MG63 (cell line): ENCODE measurements at regions not wholly inside any gene's neighbourhood (a gene's known extent, or its start where the extent isn't known, plus 50 kb on each side); places are given as distances from the start of the nearest gene placed in this dataset.

Experiments used
- DNase-seq: peaks from one replicate; pipeline ENCODE4 v3.0.0-alpha.2; 2020
- H3K27me3 ChIP-seq: fragments of 250-450 bp; sonication (Bioruptor Pico); 2 replicates; pipeline ENCODE4 v1.5.1; 2020; ENCODE audit warnings: mild to moderate bottlenecking, moderate library complexity
- H3K36me3 ChIP-seq: fragments of 250-450 bp; sonication (Bioruptor Pico); 2 replicates; pipeline ENCODE4 v1.5.1; 2020; ENCODE audit warnings: mild to moderate bottlenecking, moderate library complexity
- H3K4me3 ChIP-seq: fragments of 250-450 bp; sonication (Bioruptor Pico); 2 replicates; pipeline ENCODE4 v1.5.1; 2020; ENCODE audit warnings: mild to moderate bottlenecking, moderate library complexity
- H3K9me3 ChIP-seq: fragments of 250-450 bp; sonication (Bioruptor Pico); 2 replicates; pipeline ENCODE4 v1.5.1; 2020; ENCODE audit warnings: mild to moderate bottlenecking, moderate library complexity

GRCh38 chr4:11604821-11605220 is 176.1 kb upstream of the HS3ST1 start:
- Histone ChIP-seq H3K9me3 (no peaks in the 10 kb centered on the region), H3K4me3 (no peak overlapping the region), H3K36me3 (no peaks in the 10 kb centered on the region), H3K27me3 (no peaks in the 10 kb centered on the region)
- DNase-seq, result no peak

GRCh38 chr4:11603591-11604194 is 175.0 kb upstream of the HS3ST1 start:
- Histone ChIP-seq H3K27me3 (no peaks in the 10 kb centered on the region), H3K4me3 (no peak overlapping the region), H3K9me3 (no peaks in the 10 kb centered on the region), H3K36me3 (no peaks in the 10 kb centered on the region)
- no peak for DNase-seq

- DNase-seq, result no peak
- Histone ChIP-seq H3K4me3 (no peak overlapping the region), H3K9me3 (no peaks in the 10 kb centered on the region), H3K27me3 (no peaks in the 10 kb centered on the region), H3K36me3 (no peaks in the 10 kb centered on the region)
Measured at GRCh38 chr4:11602606-11603340, 174.1 kb upstream of the HS3ST1 start.

GRCh38 chr4:11599064-11599463 is 170.4 kb upstream of the HS3ST1 start:
- Histone ChIP-seq H3K36me3 (no peaks in the 10 kb centered on the region), H3K27me3 (no peaks in the 10 kb centered on the region), H3K4me3 (no peak overlapping the region), H3K9me3 (no peaks in the 10 kb centered on the region)
- no peak for DNase-seq

- no peaks in the 10 kb centered on the region for H3K27me3 ChIP-seq
- no peak for DNase-seq
- no peak overlapping the region for H3K4me3 ChIP-seq
- H3K36me3 ChIP-seq, result no peaks in the 10 kb centered on the region
- no peaks in the 10 kb centered on the region for H3K9me3 ChIP-seq
Measured at GRCh38 chr4:11598591-11598990, 169.9 kb upstream of the HS3ST1 start.

- no peak for DNase-seq
- H3K4me3 ChIP-seq, result no peak overlapping the region
Measured at GRCh38 chr4:11597506-11597905, 168.8 kb upstream of the HS3ST1 start.

GRCh38 chr4:11596989-11597388 is 168.3 kb upstream of the HS3ST1 start:
- Histone ChIP-seq H3K9me3 (no peaks in the 10 kb centered on the region), H3K27me3 (no peaks in the 10 kb centered on the region), H3K36me3 (no peaks in the 10 kb centered on the region), H3K4me3 (no peak overlapping the region)
- DNase-seq, result no peak

More at GRCh38 chr4:11597506-11597905, 168.8 kb upstream of the HS3ST1 start:
- Histone ChIP-seq H3K36me3 (no peaks in the 10 kb centered on the region), H3K27me3 (no peaks in the 10 kb centered on the region), H3K9me3 (no peaks in the 10 kb centered on the region)

DNA sequence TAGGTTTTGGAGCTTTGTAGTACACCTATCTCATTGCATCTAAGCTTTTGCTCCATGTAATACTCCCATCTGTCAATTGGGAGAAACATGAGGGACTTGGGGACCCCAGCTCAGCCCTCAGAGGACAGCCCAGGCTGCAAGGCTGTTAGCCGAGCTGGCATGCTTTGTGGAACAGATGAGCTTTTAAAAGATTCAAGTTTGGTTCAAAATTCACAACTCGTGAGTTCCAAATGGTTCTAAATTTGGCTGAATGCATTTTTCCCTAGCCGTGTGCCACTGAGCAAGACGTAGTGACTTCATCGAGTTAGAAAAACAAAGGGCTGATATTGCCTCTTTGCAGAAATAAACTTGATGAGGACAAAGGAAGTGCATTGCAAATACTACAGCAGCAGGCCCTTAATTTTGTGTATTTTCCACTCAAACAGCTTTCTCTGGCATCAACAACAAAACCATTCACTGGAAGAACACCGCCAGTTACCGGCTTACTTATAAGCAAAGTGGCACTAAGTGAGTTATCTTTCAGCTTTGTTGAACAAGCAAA is 165.0 kb upstream of the HS3ST1 start:
- Histone ChIP-seq H3K4me3 (no peak overlapping the region), H3K27me3 (no peaks in the 10 kb centered on the region)

GRCh38 chr4:11592276-11592675 is 163.6 kb upstream of the HS3ST1 start:
- Histone ChIP-seq H3K27me3 (no peaks in the 10 kb centered on the region), H3K4me3 (no peak overlapping the region), H3K9me3 (no peaks in the 10 kb centered on the region), H3K36me3 (no peaks in the 10 kb centered on the region)
- no peak for DNase-seq

More for the DNA sequence above, 165.0 kb upstream of the HS3ST1 start:
- H3K9me3 ChIP-seq, result no peaks in the 10 kb centered on the region
- DNase-seq, result no peak
- no peaks in the 10 kb centered on the region for H3K36me3 ChIP-seq

DNA sequence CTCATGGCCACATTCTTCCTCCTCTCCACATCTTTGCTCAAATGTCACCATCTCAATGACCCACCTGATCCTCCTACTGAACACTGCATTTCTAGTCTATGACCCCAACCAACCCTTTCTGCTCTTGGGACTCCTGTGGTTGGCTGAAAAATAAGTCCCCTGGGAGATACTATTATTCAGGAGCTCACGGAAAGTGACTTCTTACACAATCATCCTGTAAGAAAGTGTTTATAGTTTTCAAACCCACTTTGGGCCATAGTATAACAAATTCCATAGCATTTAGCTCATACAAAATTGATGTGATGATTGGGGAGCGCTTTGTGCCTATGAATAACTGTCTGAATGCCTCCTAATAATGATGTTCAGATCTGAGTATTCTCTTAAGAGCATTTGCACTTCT is 161.4 kb upstream of the HS3ST1 start:
- no peak overlapping the region for H3K4me3 ChIP-seq
- no peak for DNase-seq
- H3K27me3 ChIP-seq, result no peaks in the 10 kb centered on the region
- H3K9me3 ChIP-seq, result no peaks in the 10 kb centered on the region
- no peaks in the 10 kb centered on the region for H3K36me3 ChIP-seq

GRCh38 chr4:11589676-11590075 is 161.0 kb upstream of the HS3ST1 start:
- Histone ChIP-seq H3K36me3 (no peaks in the 10 kb centered on the region), H3K9me3 (no peaks in the 10 kb centered on the region), H3K4me3 (no peak overlapping the region), H3K27me3 (no peaks in the 10 kb centered on the region)
- DNase-seq, result peak; percentile 13

GRCh38 chr4:11587797-11588196 is 159.1 kb upstream of the HS3ST1 start:
- H3K27me3 ChIP-seq, result no peaks in the 10 kb centered on the region
- no peaks in the 10 kb centered on the region for H3K9me3 ChIP-seq

GRCh38 chr4:11585506-11585905 is 156.8 kb upstream of the HS3ST1 start:
- no peak for DNase-seq
- Histone ChIP-seq H3K27me3 (no peaks in the 10 kb centered on the region), H3K36me3 (no peaks in the 10 kb centered on the region), H3K4me3 (no peak overlapping the region), H3K9me3 (no peaks in the 10 kb centered on the region)

More at GRCh38 chr4:11587797-11588196, 159.1 kb upstream of the HS3ST1 start:
- Histone ChIP-seq H3K36me3 (no peaks in the 10 kb centered on the region), H3K4me3 (no peak overlapping the region)
- no peak for DNase-seq

DNA sequence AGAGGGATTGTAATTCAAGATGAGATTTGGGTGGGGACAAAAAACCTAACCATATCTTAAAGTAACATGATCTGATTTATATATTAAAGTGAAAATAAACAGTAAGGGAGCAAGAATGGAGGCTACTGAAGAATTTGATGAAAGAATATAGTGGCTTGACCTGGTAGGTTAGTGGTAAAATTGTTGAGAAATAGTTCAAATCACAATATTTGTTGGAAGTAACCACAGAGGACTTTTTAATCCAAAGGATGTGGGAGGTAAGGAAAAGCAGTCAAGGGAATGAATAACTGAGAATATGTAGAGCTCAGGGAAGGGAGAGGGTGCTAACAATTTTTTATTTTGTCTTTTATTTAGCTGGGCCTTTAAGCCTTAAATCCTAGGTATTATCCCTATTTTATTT is 139.8 kb upstream of the HS3ST1 start:
- no peak overlapping the region for H3K4me3 ChIP-seq
- no peaks in the 10 kb centered on the region for H3K9me3 ChIP-seq
- no peak for DNase-seq
- H3K36me3 ChIP-seq, result no peaks in the 10 kb centered on the region
- no peaks in the 10 kb centered on the region for H3K27me3 ChIP-seq

- DNase-seq, result no peak
- Histone ChIP-seq H3K4me3 (no peak overlapping the region), H3K36me3 (no peaks in the 10 kb centered on the region), H3K9me3 (no peaks in the 10 kb centered on the region), H3K27me3 (no peaks in the 10 kb centered on the region)
Measured at GRCh38 chr4:11566444-11567022, 137.8 kb upstream of the HS3ST1 start.

- no peaks in the 10 kb centered on the region for H3K27me3 ChIP-seq
- H3K9me3 ChIP-seq, result no peaks in the 10 kb centered on the region
- H3K36me3 ChIP-seq, result no peaks in the 10 kb centered on the region
- no peak for DNase-seq
- no peak overlapping the region for H3K4me3 ChIP-seq
Measured at GRCh38 chr4:11565899-11566298, 137.2 kb upstream of the HS3ST1 start.

DNA sequence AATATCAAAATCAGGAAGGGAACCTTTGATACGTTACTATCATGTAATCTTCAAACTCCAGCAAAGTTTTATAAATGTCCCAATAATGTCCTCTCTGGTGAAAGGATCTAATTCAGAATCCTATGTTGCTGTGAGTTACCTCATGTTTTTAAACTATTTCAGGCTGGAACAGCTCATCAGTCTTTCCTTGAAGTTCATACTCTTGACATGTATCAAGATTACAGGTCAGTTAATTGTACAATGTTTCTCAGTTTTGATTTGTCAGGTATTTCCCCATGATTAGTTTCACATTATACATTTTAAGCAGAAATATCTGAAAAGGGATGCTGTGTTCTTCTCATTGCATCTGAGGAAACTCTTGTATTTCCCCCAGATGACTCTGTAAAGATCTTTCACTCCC is 136.5 kb upstream of the HS3ST1 start:
- no peak overlapping the region for H3K4me3 ChIP-seq
- H3K9me3 ChIP-seq, result no peaks in the 10 kb centered on the region
- no peaks in the 10 kb centered on the region for H3K27me3 ChIP-seq
- H3K36me3 ChIP-seq, result no peaks in the 10 kb centered on the region
- no peak for DNase-seq

- Histone ChIP-seq H3K9me3 (no peaks in the 10 kb centered on the region), H3K27me3 (no peaks in the 10 kb centered on the region), H3K4me3 (no peak overlapping the region), H3K36me3 (no peaks in the 10 kb centered on the region)
- no peak for DNase-seq
Measured at GRCh38 chr4:11564021-11564420, 135.3 kb upstream of the HS3ST1 start.
